A673 (cell line): ENCODE measurements at regions not wholly inside any gene's neighbourhood (a gene's known extent, or its start where the extent isn't known, plus 50 kb on each side); places are given as distances from the start of the nearest gene placed in this dataset.

Experiments used
- BruUV-seq: library from RNA; stranded (reverse); fragments of 400-500 nt; replicated peaks from 2 replicates; lab custom pipeline; 2021; lab: Mats Ljungman, UMichigan
- CTCF ChIA-PET: fragments of 300-600 bp; sonication (Branson Sonifier 250); formaldehyde crosslinking; loops from one replicate; lab custom pipeline; 2022; ENCODE audit warnings: antibody characterized with exemption; lab: Charles Lee
- POLR2A ChIA-PET: fragments of 300-600 bp; sonication (Branson Sonifier 250); formaldehyde crosslinking; loops from one replicate; lab custom pipeline; 2022; ENCODE audit warnings: antibody characterized with exemption; ENCODE audit not compliant: low non-redundant PET; lab: Charles Lee
- DNase-seq: peaks from one replicate; pipeline ENCODE4 v3.0.0-alpha.2; 2015; ENCODE audit warnings: low spot score
- H3K27ac ChIP-seq: fragments of 200-600 bp; sonication (generic); 2 replicates; pipeline ENCODE4 v1.5.1; 2016; ENCODE audit warnings: mixed run types, low read depth, mild to moderate bottlenecking, mixed read lengths, antibody characterized with exemption, low read length; ENCODE audit not compliant: poor library complexity, severe bottlenecking
- H3K27me3 ChIP-seq: fragments of 200-600 bp; sonication (generic); replicated peaks from 2 replicates; pipeline ENCODE4 v1.6.1; 2017; ENCODE audit warnings: mixed run types, low read depth, mild to moderate bottlenecking, mixed read lengths, antibody characterized with exemption, low read length; ENCODE audit not compliant: insufficient read depth, poor library complexity
- H3K36me3 ChIP-seq: fragments of 200-600 bp; sonication (generic); 2 replicates; pipeline ENCODE4 v1.6.1; 2016; ENCODE audit warnings: mixed run types, mild to moderate bottlenecking, mixed read lengths, antibody characterized with exemption, low read length; ENCODE audit not compliant: insufficient read depth, poor library complexity, severe bottlenecking
- H3K4me1 ChIP-seq: fragments of 200-600 bp; sonication (generic); 2 replicates; pipeline ENCODE4 v1.6.1; 2017; ENCODE audit warnings: mixed run types, mild to moderate bottlenecking, mixed read lengths, antibody characterized with exemption, low read length; ENCODE audit not compliant: insufficient read depth, poor library complexity, severe bottlenecking
- H3K4me3 ChIP-seq: fragments of 200-600 bp; sonication (generic); 2 replicates; pipeline ENCODE4 v1.5.1; 2016; ENCODE audit warnings: low read depth, mixed run types, mild to moderate bottlenecking, mixed read lengths, low read length; ENCODE audit not compliant: poor library complexity, severe bottlenecking
- H3K9me3 ChIP-seq: fragments of 200-600 bp; sonication (generic); 2 replicates; pipeline ENCODE4 v1.6.1; 2016; ENCODE audit warnings: mixed run types, low read depth, mild to moderate bottlenecking, mixed read lengths, antibody characterized with exemption, low read length; ENCODE audit not compliant: poor library complexity, severe bottlenecking
- EZH2 ChIP-seq: fragments of 200-600 bp; sonication (generic); IDR thresholded peaks from 2 replicates; pipeline ENCODE4 v1.6.1; 2017; ENCODE audit warnings: borderline replicate concordance, low read depth, mild to moderate bottlenecking, mixed read lengths, antibody characterized with exemption, low read length; ENCODE audit not compliant: poor library complexity, severe bottlenecking
- intact Hi-C: fragments of 100-400 bp; cut with micrococcal nuclease; formaldehyde crosslinking; loops from one replicate; pipeline ENCODE4 v1.10.0; 2022; ENCODE audit not compliant: unreplicated experiment
- TF ChIP-seq, protein P1 (sequence below): fragments of 300-800, 200-600 bp; sonication (generic); conservative IDR thresholded peaks from 2 replicates; pipeline ENCODE4 v1.5.1; 2017; ENCODE audit warnings: low read depth, mild to moderate bottlenecking, antibody characterized with exemption, low read length, moderate library complexity, mixed read lengths

DNA sequence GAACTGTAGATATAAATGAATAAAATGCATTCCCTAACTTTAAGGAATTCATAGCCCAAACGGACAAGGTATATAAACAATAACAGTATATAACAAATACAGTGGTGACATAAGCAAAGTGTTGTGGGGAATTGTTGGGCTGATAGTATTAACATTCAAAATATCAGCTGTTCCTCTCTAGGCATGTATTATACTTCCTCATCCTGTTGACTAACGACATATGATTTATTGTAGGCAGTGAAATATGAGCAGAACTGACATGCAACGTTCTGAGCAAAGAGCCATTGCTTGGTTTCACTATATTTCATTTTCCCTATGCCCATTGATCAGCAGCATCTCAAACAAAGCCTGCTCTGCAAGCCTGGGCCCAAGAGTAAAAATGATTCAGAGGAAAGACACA, 143.9 kb downstream of the PTCHD1 start:
- Histone ChIP-seq H3K4me1 (no peaks in the 10 kb centered on the region), H3K9me3 (no peaks in the 10 kb centered on the region), H3K36me3 (no peaks in the 10 kb centered on the region), H3K27me3 (no peaks in the 10 kb centered on the region), H3K27ac (no peak overlapping the region), H3K4me3 (no peak overlapping the region)
- intact Hi-C loops: no loop called here
- BruUV-seq: no TSS peak
- ChIA-PET CTCF (no interaction called here), POLR2A (no interaction called here)
- DNase-seq: no peak
- TF ChIP-seq EZH2: no peak
- TF ChIP-seq, protein P1, sequence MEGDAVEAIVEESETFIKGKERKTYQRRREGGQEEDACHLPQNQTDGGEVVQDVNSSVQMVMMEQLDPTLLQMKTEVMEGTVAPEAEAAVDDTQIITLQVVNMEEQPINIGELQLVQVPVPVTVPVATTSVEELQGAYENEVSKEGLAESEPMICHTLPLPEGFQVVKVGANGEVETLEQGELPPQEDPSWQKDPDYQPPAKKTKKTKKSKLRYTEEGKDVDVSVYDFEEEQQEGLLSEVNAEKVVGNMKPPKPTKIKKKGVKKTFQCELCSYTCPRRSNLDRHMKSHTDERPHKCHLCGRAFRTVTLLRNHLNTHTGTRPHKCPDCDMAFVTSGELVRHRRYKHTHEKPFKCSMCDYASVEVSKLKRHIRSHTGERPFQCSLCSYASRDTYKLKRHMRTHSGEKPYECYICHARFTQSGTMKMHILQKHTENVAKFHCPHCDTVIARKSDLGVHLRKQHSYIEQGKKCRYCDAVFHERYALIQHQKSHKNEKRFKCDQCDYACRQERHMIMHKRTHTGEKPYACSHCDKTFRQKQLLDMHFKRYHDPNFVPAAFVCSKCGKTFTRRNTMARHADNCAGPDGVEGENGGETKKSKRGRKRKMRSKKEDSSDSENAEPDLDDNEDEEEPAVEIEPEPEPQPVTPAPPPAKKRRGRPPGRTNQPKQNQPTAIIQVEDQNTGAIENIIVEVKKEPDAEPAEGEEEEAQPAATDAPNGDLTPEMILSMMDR: no peak

DNA sequence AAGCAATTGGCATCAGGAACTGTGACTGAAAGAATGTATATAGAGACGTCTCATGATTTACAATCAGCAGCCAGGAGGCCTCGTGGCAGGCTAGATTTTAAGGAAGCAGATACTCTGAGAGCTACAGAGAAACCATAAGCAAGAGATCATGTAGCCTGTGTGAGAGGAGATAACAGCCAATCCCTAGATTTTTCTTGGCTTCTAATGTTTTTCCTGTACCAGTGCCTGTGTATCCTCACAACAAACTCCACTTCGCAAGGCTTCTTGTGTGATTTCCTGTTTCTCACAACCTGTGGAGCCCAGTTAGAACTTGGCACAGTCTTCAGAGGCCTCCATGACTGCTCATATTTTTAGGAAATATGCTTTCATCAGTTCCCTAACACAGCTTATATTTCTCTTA, 147.9 kb downstream of the PTCHD1 start:
- no peak overlapping the region for H3K27ac ChIP-seq
- no peaks in the 10 kb centered on the region for H3K27me3 ChIP-seq
- no peaks in the 10 kb centered on the region for H3K9me3 ChIP-seq
- DNase-seq: no peak
- TF ChIP-seq, protein P1: no peak
- no peak for TF ChIP-seq EZH2
- H3K4me3 ChIP-seq: no peak overlapping the region
- BruUV-seq: no TSS peak
- no peaks in the 10 kb centered on the region for H3K4me1 ChIP-seq
- CTCF ChIA-PET: no interaction called here
- POLR2A ChIA-PET: no interaction called here
- H3K36me3 ChIP-seq: no peaks in the 10 kb centered on the region
- intact Hi-C loops: no loop called here

DNA sequence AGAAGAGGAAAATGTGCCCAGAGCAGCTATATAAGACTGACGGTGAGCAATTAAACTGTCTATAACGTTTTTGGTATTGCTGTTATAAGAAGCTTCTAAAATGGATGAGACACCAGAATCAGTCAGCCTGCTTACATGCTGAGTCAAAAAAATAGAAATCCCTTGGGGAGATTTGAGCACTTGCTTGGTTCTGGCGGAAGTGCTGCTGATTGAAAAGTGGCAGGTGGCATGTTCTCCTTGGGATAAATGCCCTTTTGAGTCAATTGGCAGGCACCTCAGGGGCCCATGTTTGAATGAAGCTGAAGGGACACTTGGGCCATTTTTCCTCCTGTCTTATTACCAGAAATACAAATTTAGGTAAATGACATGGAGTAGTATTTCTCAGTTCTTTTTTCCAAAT, 148.7 kb downstream of the PTCHD1 start:
- H3K36me3 ChIP-seq: no peaks in the 10 kb centered on the region
- no peak overlapping the region for H3K27ac ChIP-seq
- H3K27me3 ChIP-seq: no peaks in the 10 kb centered on the region
- BruUV-seq: no TSS peak
- no peaks in the 10 kb centered on the region for H3K9me3 ChIP-seq
- TF ChIP-seq, protein P1: no peak
- no peak for TF ChIP-seq EZH2
- POLR2A ChIA-PET: no interaction called here
- intact Hi-C loops: no loop called here
- CTCF ChIA-PET: no interaction called here
- no peaks in the 10 kb centered on the region for H3K4me1 ChIP-seq
- H3K4me3 ChIP-seq: no peak overlapping the region
- DNase-seq: no peak
